ENCODE measurements at regions not wholly inside any gene's neighbourhood (a gene's known extent, or its start where the extent isn't known, plus 50 kb on each side); places are given as distances from the start of the nearest gene placed in this dataset.

DNA sequence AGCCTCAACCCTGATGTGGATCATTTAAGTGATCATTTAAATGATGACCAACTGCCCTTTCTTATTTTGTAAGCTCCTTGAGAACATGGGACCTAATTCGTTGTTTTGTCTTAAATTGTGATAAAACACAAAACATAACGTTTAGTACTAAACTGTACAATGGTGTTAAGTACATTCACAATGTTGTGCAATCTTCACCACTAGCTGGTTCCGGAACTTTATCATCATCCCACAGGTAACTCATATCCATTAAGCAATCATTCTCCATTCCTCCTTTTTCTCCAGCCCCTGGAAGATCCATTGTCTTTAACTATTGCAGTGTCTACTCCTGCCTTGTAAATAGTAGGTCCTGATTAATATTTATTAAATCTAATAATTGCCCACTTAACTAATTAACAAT lies 460.5 kb upstream of the BRINP1 start:
- H3K4me1 Mint-ChIP-seq, result no peaks in the 10 kb centered on the region
- Histone ChIP-seq H3K4me2 (replicated peaks; ENCODE audit: extremely low read depth, low read length, poor library complexity, severe bottlenecking) (no peak overlapping the region), H3K79me2 (ENCODE audit: insufficient read depth, low read length) (no peaks in the 10 kb centered on the region), H3K4me1 (ENCODE audit: control insufficient read depth in 1 of 2, insufficient read depth in 2 of 2, low read length in 2 of 2) (no peaks in the 10 kb centered on the region), H3K4me3 (replicated peaks in 1 of 3; ENCODE audit: low read depth in 2 of 3, low read length in 3 of 3) (no peak overlapping the region), H3K9ac (ENCODE audit: insufficient read depth, low read length, poor library complexity, severe bottlenecking) (no peak overlapping the region), H3K27ac (ENCODE audit: low read depth in 1 of 2, low read length in 2 of 2) (no peak overlapping the region), H4K20me1 (ENCODE audit: insufficient read depth, low read length) (no peaks in the 10 kb centered on the region), H3K36me3 (replicated peaks in 1 of 2; ENCODE audit: control insufficient read depth in 1 of 2, insufficient read depth in 2 of 2, low read length in 2 of 2) (no peaks in the 10 kb centered on the region), H3K27me3 (ENCODE audit: control insufficient read depth in 2 of 2, insufficient read depth in 2 of 2, low read length in 2 of 2) (no peaks in the 10 kb centered on the region), H3K9me3 (replicated peaks in 1 of 2; ENCODE audit: control insufficient read depth in 1 of 2, insufficient read depth in 1 of 2, low read length in 2 of 2) (no peaks in the 10 kb centered on the region), H2AFZ (ENCODE audit: insufficient read depth, low read depth, low read length, poor library complexity, severe bottlenecking) (no peak overlapping the region)
- DNase-seq, result no peak
- H3K36me3 Mint-ChIP-seq, result no peaks in the 10 kb centered on the region
- TF ChIP-seq, protein P1, sequence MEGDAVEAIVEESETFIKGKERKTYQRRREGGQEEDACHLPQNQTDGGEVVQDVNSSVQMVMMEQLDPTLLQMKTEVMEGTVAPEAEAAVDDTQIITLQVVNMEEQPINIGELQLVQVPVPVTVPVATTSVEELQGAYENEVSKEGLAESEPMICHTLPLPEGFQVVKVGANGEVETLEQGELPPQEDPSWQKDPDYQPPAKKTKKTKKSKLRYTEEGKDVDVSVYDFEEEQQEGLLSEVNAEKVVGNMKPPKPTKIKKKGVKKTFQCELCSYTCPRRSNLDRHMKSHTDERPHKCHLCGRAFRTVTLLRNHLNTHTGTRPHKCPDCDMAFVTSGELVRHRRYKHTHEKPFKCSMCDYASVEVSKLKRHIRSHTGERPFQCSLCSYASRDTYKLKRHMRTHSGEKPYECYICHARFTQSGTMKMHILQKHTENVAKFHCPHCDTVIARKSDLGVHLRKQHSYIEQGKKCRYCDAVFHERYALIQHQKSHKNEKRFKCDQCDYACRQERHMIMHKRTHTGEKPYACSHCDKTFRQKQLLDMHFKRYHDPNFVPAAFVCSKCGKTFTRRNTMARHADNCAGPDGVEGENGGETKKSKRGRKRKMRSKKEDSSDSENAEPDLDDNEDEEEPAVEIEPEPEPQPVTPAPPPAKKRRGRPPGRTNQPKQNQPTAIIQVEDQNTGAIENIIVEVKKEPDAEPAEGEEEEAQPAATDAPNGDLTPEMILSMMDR (IDR thresholded peaks at IDR 0.05), result no peak
- peaks cover 0 to 1% (median 1%) of the 10 kb centered on the region in 3 donors for H3K27me3 Mint-ChIP-seq (ENCODE audit: low read depth in 3 of 3)
- intact Hi-C loops (cut with micrococcal nuclease), result no loop called here
- H3K9me3 Mint-ChIP-seq, result peaks cover 0 to 4% (median 0%) of the 10 kb centered on the region in 7 donors
- whole genome bisulfite sequencing (ENCODE audit: insufficient coverage), result no CpG with 5 or more reads among the region's 3 CpGs
- H3K4me3 Mint-ChIP-seq, result no peak overlapping the region
- no peak overlapping the region for H3K27ac Mint-ChIP-seq

DNA sequence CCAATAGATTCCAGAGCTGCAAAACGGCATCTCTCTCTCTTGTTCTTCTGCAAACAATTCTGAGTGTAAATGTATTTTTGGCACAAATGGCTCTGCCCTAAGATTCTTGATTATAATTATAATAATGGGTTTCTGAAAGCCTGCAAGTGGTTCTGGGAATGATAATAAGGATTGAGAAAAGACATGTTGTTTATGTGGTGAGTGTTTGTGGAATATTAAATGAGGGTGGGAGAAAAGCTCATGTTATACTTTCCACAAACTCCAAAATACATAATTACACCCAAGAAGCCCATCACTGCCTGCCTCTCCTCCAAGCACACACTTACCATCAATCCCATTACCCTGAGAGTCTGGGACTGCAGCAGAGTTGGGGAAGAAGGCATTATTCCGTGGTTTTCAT lies 460.0 kb upstream of the BRINP1 start:
- no peak overlapping the region for H3K4me3 Mint-ChIP-seq
- H3K27ac ChIP-seq (ENCODE audit: low read depth in 1 of 2, low read length in 2 of 2), result no peak overlapping the region
- no peaks in the 10 kb centered on the region for H3K9me3 ChIP-seq (replicated peaks in 1 of 2; ENCODE audit: control insufficient read depth in 1 of 2, insufficient read depth in 1 of 2, low read length in 2 of 2)
- H3K4me1 ChIP-seq (ENCODE audit: control insufficient read depth in 1 of 2, insufficient read depth in 2 of 2, low read length in 2 of 2), result no peaks in the 10 kb centered on the region
- H3K4me3 ChIP-seq (replicated peaks in 1 of 3; ENCODE audit: low read depth in 2 of 3, low read length in 3 of 3), result no peak overlapping the region
- WGBS (ENCODE audit: insufficient coverage), result no CpG with 5 or more reads among the region's 2 CpGs
- DNase-seq, result no peak
- no peaks in the 10 kb centered on the region for H3K36me3 ChIP-seq (replicated peaks in 1 of 2; ENCODE audit: control insufficient read depth in 1 of 2, insufficient read depth in 2 of 2, low read length in 2 of 2)
- no peaks in the 10 kb centered on the region for H4K20me1 ChIP-seq (ENCODE audit: insufficient read depth, low read length)
- H2AFZ ChIP-seq (ENCODE audit: insufficient read depth, low read depth, low read length, poor library complexity, severe bottlenecking), result no peak overlapping the region
- H3K27me3 ChIP-seq (ENCODE audit: control insufficient read depth in 2 of 2, insufficient read depth in 2 of 2, low read length in 2 of 2), result no peaks in the 10 kb centered on the region
- H3K4me2 ChIP-seq (replicated peaks; ENCODE audit: extremely low read depth, low read length, poor library complexity, severe bottlenecking), result no peak overlapping the region
- no peak overlapping the region for H3K27ac Mint-ChIP-seq
- intact Hi-C loops (cut with micrococcal nuclease), result no loop called here
- H3K27me3 Mint-ChIP-seq (ENCODE audit: low read depth in 3 of 3), result peaks cover 0 to 1% (median 1%) of the 10 kb centered on the region in 3 donors
- H3K4me1 Mint-ChIP-seq, result no peaks in the 10 kb centered on the region
- TF ChIP-seq, protein P1 (IDR thresholded peaks at IDR 0.05), result no peak
- no peaks in the 10 kb centered on the region for H3K36me3 Mint-ChIP-seq
- H3K9me3 Mint-ChIP-seq, result peaks cover 0 to 4% (median 0%) of the 10 kb centered on the region in 7 donors
- H3K79me2 ChIP-seq (ENCODE audit: insufficient read depth, low read length), result no peaks in the 10 kb centered on the region
- H3K9ac ChIP-seq (ENCODE audit: insufficient read depth, low read length, poor library complexity, severe bottlenecking), result no peak overlapping the region

Measured in CD14-positive monocyte (primary cell).